Activated CD8-positive, alpha-beta memory T cell treated with anti-CD3 and anti-CD28 coated beads, Interleukin-2, amount 50 U/mL, for 24 hours (primary cell): ENCODE measurements at regions not wholly inside any gene's neighbourhood (a gene's known extent, or its start where the extent isn't known, plus 50 kb on each side); places are given as distances from the start of the nearest gene placed in this dataset.
A peak's percentile ranks its signal among the peaks of the same experiment; 100 is the strongest.

ENCODE experiments used
- DNase-seq: peaks from one replicate; pipeline ENCODE4 v3.0.0-alpha.2; 2020; ENCODE audit errors: extremely low read depth

GRCh38 chr6:157756708-157757429, 66.2 kb upstream of the SNX9 start:
- DNase-seq: peak; percentile 53

GRCh38 chr6:157757430-157758403, 65.3 kb upstream of the SNX9 start:
- no peak for DNase-seq

- no peak for DNase-seq
Measured at GRCh38 chr6:157758516-157759023, 64.5 kb upstream of the SNX9 start.

- DNase-seq: no peak
Measured at GRCh38 chr6:157759028-157759427, 64.0 kb upstream of the SNX9 start.

- no peak for DNase-seq
Measured at GRCh38 chr6:157760137-157760536, 62.9 kb upstream of the SNX9 start.

GRCh38 chr6:157760589-157761330, 62.3 kb upstream of the SNX9 start:
- DNase-seq: no peak

- no peak for DNase-seq
Measured at GRCh38 chr6:157761331-157761921, 61.6 kb upstream of the SNX9 start.

GRCh38 chr6:157761926-157762325, 61.1 kb upstream of the SNX9 start:
- no peak for DNase-seq

GRCh38 chr6:157762636-157763035, 60.4 kb upstream of the SNX9 start:
- no peak for DNase-seq

- no peak for DNase-seq
Measured at GRCh38 chr6:157763129-157763903, 59.7 kb upstream of the SNX9 start.

- DNase-seq: no peak
Measured at GRCh38 chr6:157763904-157764177, 59.2 kb upstream of the SNX9 start.

- DNase-seq: peak; percentile 68
Measured at GRCh38 chr6:157764178-157765068, 58.6 kb upstream of the SNX9 start.

- DNase-seq: no peak
Measured at GRCh38 chr6:157766901-157767774, 55.9 kb upstream of the SNX9 start.

GRCh38 chr6:157767775-157768156, 55.3 kb upstream of the SNX9 start:
- DNase-seq: no peak

- DNase-seq: no peak
Measured at GRCh38 chr6:157768304-157768703, 54.7 kb upstream of the SNX9 start.

GRCh38 chr6:157768863-157769551, 54.0 kb upstream of the SNX9 start:
- no peak for DNase-seq

GRCh38 chr6:157769776-157770426, 53.1 kb upstream of the SNX9 start:
- no peak for DNase-seq

- DNase-seq: no peak
Measured at GRCh38 chr6:157770946-157771345, 52.1 kb upstream of the SNX9 start.
